ENCODE measurements at regions not wholly inside any gene's neighbourhood (a gene's known extent, or its start where the extent isn't known, plus 50 kb on each side); places are given as distances from the start of the nearest gene placed in this dataset.
"Not testable (repeated sequence)": the region's sequence is repeated elsewhere in the genome, so short reads cannot be mapped to it uniquely, and the experiment has no call there.

GRCh38 chr5:28807195-28807729 lies 1768.9 kb upstream of the CDH9 start:
- Histone ChIP-seq H3K27ac (ENCODE audit: low read depth in 1 of 2, low read length in 2 of 2) (no peak overlapping the region), H3K36me3 (ENCODE audit: insufficient read depth, low read length) (no peaks in the 10 kb centered on the region), H3K9me3 (ENCODE audit: control insufficient read depth in 1 of 2, insufficient read depth in 1 of 2, low read length in 2 of 2) (peaks cover 21 to 24% of the 10 kb centered on the region in 2 experiments), H3K4me1 (ENCODE audit: insufficient read depth, low read length) (no peaks in the 10 kb centered on the region), H3K27me3 (ENCODE audit: control insufficient read depth in 1 of 2, insufficient read depth in 2 of 2, low read length in 2 of 2) (no peaks in the 10 kb centered on the region), H3K4me3 (ENCODE audit: low read length) (no peak overlapping the region)
- H3K4me1 Mint-ChIP-seq (ENCODE audit: low read depth): no peaks in the 10 kb centered on the region
- no peaks in the 10 kb centered on the region for H3K36me3 Mint-ChIP-seq (ENCODE audit: low read depth)
- H3K27me3 Mint-ChIP-seq: no peaks in the 10 kb centered on the region
- ChIA-PET POLR2A (no interaction called here), CTCF (no interaction called here)
- ATAC-seq (ENCODE audit: poor library complexity): no peak
- H3K27ac Mint-ChIP-seq: no peak overlapping the region
- DNase-seq: no peak
- H3K4me3 Mint-ChIP-seq: no peak overlapping the region
- H3K9me3 Mint-ChIP-seq: peaks cover 4% of the 10 kb centered on the region
- intact Hi-C loops (cut with DNase I, micrococcal nuclease): no loop called here
- TF ChIP-seq CTCF (IDR thresholded peaks at IDR 0.05): no peak

GRCh38 chr5:28799035-28799434 lies 1760.6 kb upstream of the CDH9 start:
- H3K27me3 ChIP-seq (ENCODE audit: control insufficient read depth in 1 of 2, insufficient read depth in 2 of 2, low read length in 2 of 2); DNase-seq; H3K27me3 Mint-ChIP-seq; H3K4me1 Mint-ChIP-seq (ENCODE audit: low read depth); H3K27ac Mint-ChIP-seq; CTCF ChIA-PET; H3K4me3 ChIP-seq (ENCODE audit: low read length); H3K4me1 ChIP-seq (ENCODE audit: insufficient read depth, low read length); H3K9me3 ChIP-seq (ENCODE audit: control insufficient read depth in 1 of 2, insufficient read depth in 1 of 2, low read length in 2 of 2); H3K27ac ChIP-seq (ENCODE audit: low read depth in 1 of 2, low read length in 2 of 2); ATAC-seq (ENCODE audit: poor library complexity); intact Hi-C loops (cut with DNase I, micrococcal nuclease); H3K9me3 Mint-ChIP-seq; H3K36me3 Mint-ChIP-seq (ENCODE audit: low read depth); H3K4me3 Mint-ChIP-seq; POLR2A ChIA-PET; H3K36me3 ChIP-seq (ENCODE audit: insufficient read depth, low read length): not testable (repeated sequence)

- peaks cover 0 to 4% of the 10 kb centered on the region in 2 experiments for H3K9me3 ChIP-seq (ENCODE audit: control insufficient read depth in 1 of 2, insufficient read depth in 1 of 2, low read length in 2 of 2)
Observed at GRCh38 chr5:28788954-28789353, 1750.6 kb upstream of the CDH9 start.

More at GRCh38 chr5:28788954-28789353, 1750.6 kb upstream of the CDH9 start:
- Mint-ChIP-seq H3K9me3 (peaks cover 15% of the 10 kb centered on the region), H3K27me3 (no peaks in the 10 kb centered on the region), H3K4me3 (no peak overlapping the region), H3K4me1 (ENCODE audit: low read depth) (no peaks in the 10 kb centered on the region), H3K27ac (no peak overlapping the region), H3K36me3 (ENCODE audit: low read depth) (no peaks in the 10 kb centered on the region)
- ChIA-PET POLR2A (no interaction called here), CTCF (no interaction called here)
- DNase-seq: no peak
- H3K27ac ChIP-seq (ENCODE audit: low read depth in 1 of 2, low read length in 2 of 2): no peak overlapping the region
- ATAC-seq (ENCODE audit: poor library complexity): no peak
- TF ChIP-seq CTCF (IDR thresholded peaks at IDR 0.05): no peak
- H3K27me3 ChIP-seq (ENCODE audit: control insufficient read depth in 1 of 2, insufficient read depth in 2 of 2, low read length in 2 of 2): no peaks in the 10 kb centered on the region
- no peak overlapping the region for H3K4me3 ChIP-seq (ENCODE audit: low read length)
- intact Hi-C loops (cut with DNase I, micrococcal nuclease): no loop called here
- no peaks in the 10 kb centered on the region for H3K36me3 ChIP-seq (ENCODE audit: insufficient read depth, low read length)
- H3K4me1 ChIP-seq (ENCODE audit: insufficient read depth, low read length): no peaks in the 10 kb centered on the region

All from CD4-positive, alpha-beta T cell (primary cell).